Neural progenitor cell (in vitro differentiated cells): ENCODE measurements at regions not wholly inside any gene's neighbourhood (a gene's known extent, or its start where the extent isn't known, plus 50 kb on each side); places are given as distances from the start of the nearest gene placed in this dataset.

ENCODE experiments used
- EZH2 ChIP-seq: fragments of 200-600 bp; sonication (generic); IDR thresholded peaks from 2 replicates; pipeline ENCODE4 v1.6.1; 2017; ENCODE audit warnings: antibody characterized with exemption, mild to moderate bottlenecking, moderate library complexity
- EZH2phosphoT487 ChIP-seq: fragments of 200-600 bp; sonication (generic); IDR thresholded peaks from 2 replicates; pipeline ENCODE4 v1.6.1; 2017; ENCODE audit warnings: antibody characterized with exemption
- TF ChIP-seq, protein P1 (sequence below): fragments of 200-600 bp; sonication (generic); IDR thresholded peaks from 2 replicates; pipeline ENCODE4 v1.5.1; 2017; ENCODE audit warnings: antibody characterized with exemption, mild to moderate bottlenecking

DNA sequence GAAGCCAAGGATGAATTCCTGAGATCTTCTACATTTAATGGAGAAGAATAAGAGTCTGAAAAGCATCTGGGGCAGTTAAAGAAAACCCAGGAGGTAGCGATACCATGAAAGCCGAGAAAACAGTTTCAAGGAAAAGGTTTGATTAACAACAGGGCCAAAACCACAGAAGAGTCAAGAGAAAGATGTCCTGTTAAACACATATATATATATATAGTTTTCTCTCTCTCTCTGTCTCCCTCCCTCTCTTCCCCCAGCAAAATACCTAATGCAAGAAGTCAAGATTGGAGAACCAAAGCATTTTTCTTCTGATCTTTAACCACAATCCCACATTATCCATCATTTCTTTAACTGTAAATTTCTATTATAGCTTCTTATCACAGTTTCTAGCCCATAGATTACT lies 261.4 kb downstream of the SNX13 start:
- TF ChIP-seq, protein P1, sequence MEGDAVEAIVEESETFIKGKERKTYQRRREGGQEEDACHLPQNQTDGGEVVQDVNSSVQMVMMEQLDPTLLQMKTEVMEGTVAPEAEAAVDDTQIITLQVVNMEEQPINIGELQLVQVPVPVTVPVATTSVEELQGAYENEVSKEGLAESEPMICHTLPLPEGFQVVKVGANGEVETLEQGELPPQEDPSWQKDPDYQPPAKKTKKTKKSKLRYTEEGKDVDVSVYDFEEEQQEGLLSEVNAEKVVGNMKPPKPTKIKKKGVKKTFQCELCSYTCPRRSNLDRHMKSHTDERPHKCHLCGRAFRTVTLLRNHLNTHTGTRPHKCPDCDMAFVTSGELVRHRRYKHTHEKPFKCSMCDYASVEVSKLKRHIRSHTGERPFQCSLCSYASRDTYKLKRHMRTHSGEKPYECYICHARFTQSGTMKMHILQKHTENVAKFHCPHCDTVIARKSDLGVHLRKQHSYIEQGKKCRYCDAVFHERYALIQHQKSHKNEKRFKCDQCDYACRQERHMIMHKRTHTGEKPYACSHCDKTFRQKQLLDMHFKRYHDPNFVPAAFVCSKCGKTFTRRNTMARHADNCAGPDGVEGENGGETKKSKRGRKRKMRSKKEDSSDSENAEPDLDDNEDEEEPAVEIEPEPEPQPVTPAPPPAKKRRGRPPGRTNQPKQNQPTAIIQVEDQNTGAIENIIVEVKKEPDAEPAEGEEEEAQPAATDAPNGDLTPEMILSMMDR: no peak
- no peak for TF ChIP-seq EZH2
- no peak for TF ChIP-seq EZH2phosphoT487
